ENCODE measurements at regions not wholly inside any gene's neighbourhood (a gene's known extent, or its start where the extent isn't known, plus 50 kb on each side); places are given as distances from the start of the nearest gene placed in this dataset.
A peak's percentile ranks its signal among the peaks of the same experiment; 100 is the strongest.

GRCh38 chr13:104773775-104774174 lies 1707.6 kb upstream of the SLC10A2 start:
- no peak overlapping the region for H3K4me3 ChIP-seq (ENCODE audit: control insufficient read depth, low read depth, low read length)
- DNase-seq (ENCODE audit: low read depth), result peak; percentile 54
- TF ChIP-seq CTCF (conservative IDR thresholded peaks at IDR 0.05; ENCODE audit: control insufficient read depth, insufficient read depth, low read depth, low read length), result peak; percentile 65

DNA sequence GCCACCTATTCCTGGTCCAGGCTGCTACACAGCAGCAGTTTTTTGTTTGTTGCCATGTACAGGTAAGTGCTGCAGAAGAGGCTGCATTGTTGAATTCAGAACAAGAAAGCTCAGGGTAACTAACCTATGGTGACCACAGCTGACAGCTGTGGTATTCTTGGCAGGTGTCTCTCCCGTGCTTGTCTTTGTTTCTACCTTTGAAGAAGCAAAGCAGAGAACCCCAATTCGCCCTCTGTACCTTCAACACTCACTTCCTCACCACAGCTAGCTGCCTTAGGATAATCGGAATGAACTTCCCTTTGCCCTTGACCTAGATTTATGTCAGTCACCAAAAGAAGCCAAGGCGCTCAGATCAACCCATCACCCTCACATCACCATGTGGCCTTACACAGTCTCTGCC lies 1703.3 kb upstream of the SLC10A2 start:
- no peak for DNase-seq (ENCODE audit: low read depth)
- no peak overlapping the region for H3K4me3 ChIP-seq (ENCODE audit: control insufficient read depth, low read depth, low read length)
- no peak for TF ChIP-seq CTCF (conservative IDR thresholded peaks at IDR 0.05; ENCODE audit: control insufficient read depth, insufficient read depth, low read depth, low read length)

- TF ChIP-seq CTCF (conservative IDR thresholded peaks at IDR 0.05; ENCODE audit: control insufficient read depth, insufficient read depth, low read depth, low read length), result no peak
- H3K4me3 ChIP-seq (ENCODE audit: control insufficient read depth, low read depth, low read length), result no peak overlapping the region
- DNase-seq (ENCODE audit: low read depth), result no peak
Observed at GRCh38 chr13:104766319-104766718, 1700.1 kb upstream of the SLC10A2 start.

DNA sequence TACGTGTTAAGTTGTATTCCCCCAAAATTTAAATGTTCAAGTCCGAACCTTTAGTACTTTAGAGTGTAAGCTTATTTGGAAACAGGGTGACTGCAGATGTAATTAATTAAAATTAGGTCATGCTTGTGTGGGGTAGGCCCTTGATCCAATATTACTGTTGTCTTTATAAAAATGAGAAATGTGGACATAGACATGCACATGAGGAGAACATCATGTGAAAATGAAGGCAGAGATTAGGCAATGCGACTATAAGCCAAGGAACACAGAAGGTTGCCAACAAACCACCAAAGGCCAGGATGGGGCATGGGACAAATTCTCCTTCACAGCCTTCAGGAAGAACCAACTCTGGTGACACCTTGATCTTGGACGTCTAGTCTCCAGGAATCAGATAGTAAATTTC lies 1698.4 kb upstream of the SLC10A2 start:
- no peak for TF ChIP-seq CTCF (conservative IDR thresholded peaks at IDR 0.05; ENCODE audit: control insufficient read depth, insufficient read depth, low read depth, low read length)
- DNase-seq (ENCODE audit: low read depth), result no peak
- no peak overlapping the region for H3K4me3 ChIP-seq (ENCODE audit: control insufficient read depth, low read depth, low read length)

DNA sequence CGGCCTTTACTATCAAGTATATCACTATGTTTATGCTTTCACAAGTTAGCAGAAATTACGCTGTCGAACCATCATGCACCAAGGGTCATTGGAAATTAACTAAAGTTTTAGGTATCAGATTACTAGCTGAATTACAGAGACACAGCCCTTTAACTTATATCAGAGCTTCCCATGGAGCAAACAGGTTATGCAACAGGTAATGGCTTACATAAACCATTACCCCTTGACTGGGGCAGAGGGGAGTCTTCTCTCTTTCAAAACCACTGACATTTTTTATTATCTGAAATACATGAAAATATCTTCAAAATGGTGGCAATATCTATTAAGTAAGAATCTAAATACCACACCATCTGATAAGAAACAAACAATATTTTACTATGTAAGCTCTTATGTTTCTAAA lies 1692.9 kb upstream of the SLC10A2 start:
- TF ChIP-seq CTCF (conservative IDR thresholded peaks at IDR 0.05; ENCODE audit: control insufficient read depth, insufficient read depth, low read depth, low read length), result no peak
- H3K4me3 ChIP-seq (ENCODE audit: control insufficient read depth, low read depth, low read length), result no peak overlapping the region
- DNase-seq (ENCODE audit: low read depth), result no peak

GRCh38 chr13:104757712-104758111 lies 1691.5 kb upstream of the SLC10A2 start:
- no peak for TF ChIP-seq CTCF (conservative IDR thresholded peaks at IDR 0.05; ENCODE audit: control insufficient read depth, insufficient read depth, low read depth, low read length)
- H3K4me3 ChIP-seq (ENCODE audit: control insufficient read depth, low read depth, low read length), result no peak overlapping the region
- DNase-seq (ENCODE audit: low read depth), result no peak

DNA sequence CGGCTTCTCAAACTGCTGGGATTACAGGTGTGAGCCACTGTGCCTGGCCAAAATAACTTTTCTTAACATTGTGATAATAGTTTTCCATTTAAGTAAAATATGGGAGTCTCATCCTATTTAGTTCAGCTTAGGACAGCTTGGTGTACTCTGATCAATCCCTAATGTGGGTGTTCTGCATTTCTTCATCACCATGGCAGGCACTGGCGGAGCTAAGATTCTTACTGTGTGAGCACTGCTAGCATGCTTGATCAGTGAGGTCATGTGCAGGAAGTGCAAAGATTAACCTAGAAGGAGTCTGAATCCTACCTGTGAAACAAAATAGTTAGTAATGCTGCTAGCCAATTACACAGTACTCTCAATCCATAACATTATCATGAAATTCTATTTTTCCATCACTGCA lies 1684.2 kb upstream of the SLC10A2 start:
- no peak for DNase-seq (ENCODE audit: low read depth)
- TF ChIP-seq CTCF (conservative IDR thresholded peaks at IDR 0.05; ENCODE audit: control insufficient read depth, insufficient read depth, low read depth, low read length), result no peak
- no peak overlapping the region for H3K4me3 ChIP-seq (ENCODE audit: control insufficient read depth, low read depth, low read length)
